Prostate gland (tissue), 2 donors: ENCODE measurements at regions not wholly inside any gene's neighbourhood (a gene's known extent, or its start where the extent isn't known, plus 50 kb on each side); places are given as distances from the start of the nearest gene placed in this dataset.

ENCODE experiments used
- POLR2A ChIP-seq: fragments of 450-650 bp; IDR thresholded peaks from one replicate; pipeline ENCODE4 v1.6.1; 2016; ENCODE audit warnings: antibody characterized with exemption, mild to moderate bottlenecking
- POLR2AphosphoS5 ChIP-seq: sonication (generic); formaldehyde crosslinking; IDR thresholded peaks from one replicate; pipeline ENCODE4 v1.6.1; 2017; ENCODE audit warnings: antibody characterized with exemption
- TF ChIP-seq, protein P1 (sequence below), 4 experiments: fragments of 200-600 bp in 2 of 4; fragments of 450-650 bp in 2 of 4; sonication (generic) in 2 of 4; IDR thresholded peaks; 1 replicate in 3 of 4; 2 replicates in 1 of 4; pipeline ENCODE4 v1.5.1; 2016 to 2019; ENCODE audit warnings: antibody characterized with exemption in 4 of 4, mild to moderate bottlenecking in 2 of 4, moderate library complexity in 2 of 4

DNA sequence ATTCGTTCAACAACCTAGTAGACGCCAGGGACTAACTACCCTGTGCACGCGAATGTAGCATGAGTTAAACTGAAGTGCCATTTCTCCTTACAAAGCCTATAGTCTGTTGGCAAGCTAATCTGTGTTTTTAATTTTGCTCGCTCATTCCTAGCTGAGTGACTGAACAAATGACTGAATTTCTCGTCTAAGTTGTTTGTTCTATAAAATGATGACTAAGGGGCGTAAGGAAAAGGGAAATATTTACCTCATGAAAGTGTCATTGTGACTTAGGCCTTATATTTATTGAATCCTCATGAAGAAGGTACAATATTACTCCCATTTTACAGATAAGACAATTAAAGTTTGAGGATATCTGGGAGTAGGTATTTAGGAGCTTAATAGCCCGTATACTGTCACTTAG is 818.3 kb upstream of the ALCAM start:
- TF ChIP-seq, protein P1, sequence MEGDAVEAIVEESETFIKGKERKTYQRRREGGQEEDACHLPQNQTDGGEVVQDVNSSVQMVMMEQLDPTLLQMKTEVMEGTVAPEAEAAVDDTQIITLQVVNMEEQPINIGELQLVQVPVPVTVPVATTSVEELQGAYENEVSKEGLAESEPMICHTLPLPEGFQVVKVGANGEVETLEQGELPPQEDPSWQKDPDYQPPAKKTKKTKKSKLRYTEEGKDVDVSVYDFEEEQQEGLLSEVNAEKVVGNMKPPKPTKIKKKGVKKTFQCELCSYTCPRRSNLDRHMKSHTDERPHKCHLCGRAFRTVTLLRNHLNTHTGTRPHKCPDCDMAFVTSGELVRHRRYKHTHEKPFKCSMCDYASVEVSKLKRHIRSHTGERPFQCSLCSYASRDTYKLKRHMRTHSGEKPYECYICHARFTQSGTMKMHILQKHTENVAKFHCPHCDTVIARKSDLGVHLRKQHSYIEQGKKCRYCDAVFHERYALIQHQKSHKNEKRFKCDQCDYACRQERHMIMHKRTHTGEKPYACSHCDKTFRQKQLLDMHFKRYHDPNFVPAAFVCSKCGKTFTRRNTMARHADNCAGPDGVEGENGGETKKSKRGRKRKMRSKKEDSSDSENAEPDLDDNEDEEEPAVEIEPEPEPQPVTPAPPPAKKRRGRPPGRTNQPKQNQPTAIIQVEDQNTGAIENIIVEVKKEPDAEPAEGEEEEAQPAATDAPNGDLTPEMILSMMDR (IDR thresholded peaks at IDR 0.05), result no peak
- no peak for TF ChIP-seq POLR2A
- no peak for TF ChIP-seq POLR2AphosphoS5
